SU-DHL-6 (cell line): ENCODE measurements at regions not wholly inside any gene's neighbourhood (a gene's known extent, or its start where the extent isn't known, plus 50 kb on each side); places are given as distances from the start of the nearest gene placed in this dataset.

ENCODE experiments used
- EZH2phosphoT487 ChIP-seq: fragments of 200-600 bp; sonication (generic), shearing (Covaris generic); conservative IDR thresholded peaks from 2 replicates; pipeline ENCODE4 v1.6.1; 2018; ENCODE audit warnings: mild to moderate bottlenecking, antibody characterized with exemption, low read length, moderate library complexity, mixed read lengths
- TF ChIP-seq, protein P1 (sequence below): fragments of 200-600 bp; sonication (generic); IDR thresholded peaks from one replicate; pipeline ENCODE4 v1.5.1; 2017; ENCODE audit warnings: antibody characterized with exemption, mild to moderate bottlenecking, low read length, moderate library complexity; ENCODE audit not compliant: insufficient read depth, poor library complexity, severe bottlenecking

- TF ChIP-seq, protein P1, sequence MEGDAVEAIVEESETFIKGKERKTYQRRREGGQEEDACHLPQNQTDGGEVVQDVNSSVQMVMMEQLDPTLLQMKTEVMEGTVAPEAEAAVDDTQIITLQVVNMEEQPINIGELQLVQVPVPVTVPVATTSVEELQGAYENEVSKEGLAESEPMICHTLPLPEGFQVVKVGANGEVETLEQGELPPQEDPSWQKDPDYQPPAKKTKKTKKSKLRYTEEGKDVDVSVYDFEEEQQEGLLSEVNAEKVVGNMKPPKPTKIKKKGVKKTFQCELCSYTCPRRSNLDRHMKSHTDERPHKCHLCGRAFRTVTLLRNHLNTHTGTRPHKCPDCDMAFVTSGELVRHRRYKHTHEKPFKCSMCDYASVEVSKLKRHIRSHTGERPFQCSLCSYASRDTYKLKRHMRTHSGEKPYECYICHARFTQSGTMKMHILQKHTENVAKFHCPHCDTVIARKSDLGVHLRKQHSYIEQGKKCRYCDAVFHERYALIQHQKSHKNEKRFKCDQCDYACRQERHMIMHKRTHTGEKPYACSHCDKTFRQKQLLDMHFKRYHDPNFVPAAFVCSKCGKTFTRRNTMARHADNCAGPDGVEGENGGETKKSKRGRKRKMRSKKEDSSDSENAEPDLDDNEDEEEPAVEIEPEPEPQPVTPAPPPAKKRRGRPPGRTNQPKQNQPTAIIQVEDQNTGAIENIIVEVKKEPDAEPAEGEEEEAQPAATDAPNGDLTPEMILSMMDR, result no peak
- TF ChIP-seq EZH2phosphoT487, result no peak
These were observed 457.0 kb upstream of the CDH5 start for GRCh38 chr16:65909310-65910050.
